GM18505 (cell line): ENCODE measurements at regions not wholly inside any gene's neighbourhood (a gene's known extent, or its start where the extent isn't known, plus 50 kb on each side); places are given as distances from the start of the nearest gene placed in this dataset.

Source experiments
- ATAC-seq: cut with Tn5 transposase; IDR thresholded peaks from one replicate; pipeline ENCODE4 v1.9.1; 2021; ENCODE audit not compliant: unreplicated experiment
- POLR2A ChIP-seq: IDR thresholded peaks from 4 replicates; pipeline ENCODE4 v1.6.1; 2011; ENCODE audit warnings: borderline replicate concordance; ENCODE audit not compliant: insufficient read depth, insufficient read length; ENCODE audit errors: extremely low read depth

DNA sequence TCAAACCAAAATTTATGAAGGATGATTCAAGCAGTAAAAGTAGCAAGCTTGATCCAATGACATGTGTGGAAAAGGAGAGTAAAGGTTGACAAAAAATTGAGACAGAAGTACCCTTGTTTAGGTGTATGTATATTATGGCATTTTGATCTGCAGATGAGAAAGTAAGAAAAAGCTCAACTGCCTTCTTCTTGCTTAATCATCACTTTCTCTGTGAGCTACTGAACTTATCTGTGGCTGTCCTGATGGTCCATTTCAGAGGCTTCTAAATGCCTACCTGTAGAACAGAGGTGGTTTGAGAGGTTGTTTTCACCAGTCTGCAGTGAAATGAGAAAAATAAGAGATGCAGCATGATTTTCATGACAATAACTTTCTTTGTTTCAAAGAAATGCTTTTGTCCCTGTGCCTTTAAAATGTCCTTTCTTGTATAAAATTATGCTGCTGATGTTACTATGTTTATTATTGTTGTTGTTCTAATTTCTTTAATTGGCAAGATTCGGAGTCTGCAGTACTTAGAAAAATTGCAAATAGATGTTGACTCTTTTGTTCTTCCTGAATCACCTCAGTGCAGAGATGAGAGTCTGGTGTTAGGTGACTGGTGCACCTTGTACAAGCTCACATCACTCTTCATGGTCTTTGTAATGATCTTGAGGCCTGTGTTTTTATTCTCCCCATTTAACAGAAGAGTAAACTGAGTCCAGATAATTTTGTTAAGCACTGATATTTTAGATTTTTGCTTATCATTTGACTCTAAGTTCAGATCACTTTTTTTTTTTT, 821.9 kb downstream of the VRK1 start:
- ATAC-seq, result no peak
- TF ChIP-seq POLR2A, result no peak

- TF ChIP-seq POLR2A, result no peak
- no peak for ATAC-seq
Observed at GRCh38 chr14:97620066-97620465, 822.9 kb downstream of the VRK1 start.

DNA sequence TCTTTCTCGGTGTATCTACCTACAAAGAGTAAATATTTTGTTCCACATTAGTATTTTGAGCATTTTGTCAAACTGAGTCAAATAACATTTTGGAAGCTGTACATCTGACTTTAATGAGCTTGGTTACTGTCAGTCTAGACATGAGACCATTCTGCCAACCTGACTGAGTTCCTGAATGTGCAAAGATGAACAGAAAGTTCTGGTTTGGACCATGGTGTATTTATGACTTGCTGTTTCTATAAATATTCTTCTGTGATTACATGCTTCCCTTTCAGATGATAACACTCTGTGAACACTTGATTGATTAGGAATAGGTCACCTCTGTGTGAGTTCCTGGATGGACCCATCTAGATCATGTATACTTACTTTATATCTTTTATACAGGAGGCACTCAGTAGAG, 827.8 kb downstream of the VRK1 start:
- ATAC-seq, result no peak

DNA sequence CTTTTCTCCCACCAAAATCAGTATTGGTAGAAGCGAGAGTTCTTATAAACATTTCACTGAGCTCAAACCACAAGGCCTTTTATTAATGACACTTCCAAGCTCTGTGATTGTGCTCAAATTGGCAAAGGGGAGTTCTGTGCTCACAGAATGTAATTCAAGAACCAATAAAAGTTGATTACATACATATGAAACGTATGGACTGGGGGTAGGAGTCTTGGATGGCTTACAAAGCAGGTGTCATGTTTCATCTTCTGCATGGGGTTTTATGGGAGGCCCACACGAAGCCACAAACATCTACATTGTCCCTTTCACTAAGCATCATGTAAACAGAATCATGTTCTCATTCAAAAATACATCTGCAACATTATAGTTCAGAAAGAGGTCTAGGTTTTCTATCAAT, 828.3 kb downstream of the VRK1 start:
- TF ChIP-seq POLR2A, result no peak
- ATAC-seq, result no peak

More for the DNA sequence above, 827.8 kb downstream of the VRK1 start:
- TF ChIP-seq POLR2A, result no peak

GRCh38 chr14:97626088-97626487, 828.9 kb downstream of the VRK1 start:
- TF ChIP-seq POLR2A, result no peak
- no peak for ATAC-seq

DNA sequence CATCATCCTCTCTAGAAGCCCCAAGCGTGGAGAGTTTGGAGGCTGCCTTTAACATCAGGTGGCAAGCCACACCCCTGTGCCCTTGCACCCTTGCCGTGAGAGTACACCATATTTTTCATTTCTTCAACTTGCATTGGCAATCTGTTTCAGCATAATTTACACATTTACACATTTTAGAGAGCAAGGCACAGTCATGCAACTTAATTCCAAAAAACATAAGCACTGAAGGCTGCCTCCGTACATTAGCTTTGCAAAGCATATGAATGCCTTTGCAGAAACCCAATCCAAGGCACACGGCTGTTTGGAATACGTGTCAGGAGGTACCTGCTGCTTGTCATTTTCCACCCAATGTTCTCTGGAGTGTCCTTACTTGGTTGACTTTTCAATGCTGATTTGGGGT, 833.1 kb downstream of the VRK1 start:
- no peak for TF ChIP-seq POLR2A
- no peak for ATAC-seq

DNA sequence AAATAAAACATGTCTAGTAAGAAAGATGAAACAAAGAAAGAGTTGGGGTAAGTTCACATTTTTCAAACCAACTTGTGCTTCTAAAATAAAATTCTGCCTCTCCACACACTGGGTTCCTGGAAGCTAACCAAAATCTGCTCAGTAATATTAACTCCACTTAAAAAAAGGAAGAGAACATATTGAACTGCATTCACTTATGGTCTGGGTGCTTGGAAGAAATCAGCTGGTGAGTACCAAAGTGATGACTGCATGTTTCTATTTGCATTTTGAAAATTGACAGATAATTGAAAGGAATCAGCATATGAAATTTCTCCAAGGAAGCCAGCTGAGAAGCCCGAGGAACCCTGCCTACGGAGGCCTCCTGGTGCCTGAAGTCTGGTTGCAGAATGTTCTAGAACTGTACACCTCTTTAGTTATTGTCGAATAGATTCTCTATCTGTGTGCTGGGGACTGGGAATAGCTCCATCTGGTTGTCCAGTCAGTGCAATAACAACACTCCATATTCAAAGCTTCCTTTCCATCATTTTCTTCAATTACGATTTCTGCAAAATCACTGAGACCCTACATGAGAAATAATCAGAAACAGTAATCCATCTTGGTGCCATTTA, 836.1 kb downstream of the VRK1 start:
- ATAC-seq, result no peak
- no peak for TF ChIP-seq POLR2A

GRCh38 chr14:97634751-97635150, 837.6 kb downstream of the VRK1 start:
- no peak for ATAC-seq

DNA sequence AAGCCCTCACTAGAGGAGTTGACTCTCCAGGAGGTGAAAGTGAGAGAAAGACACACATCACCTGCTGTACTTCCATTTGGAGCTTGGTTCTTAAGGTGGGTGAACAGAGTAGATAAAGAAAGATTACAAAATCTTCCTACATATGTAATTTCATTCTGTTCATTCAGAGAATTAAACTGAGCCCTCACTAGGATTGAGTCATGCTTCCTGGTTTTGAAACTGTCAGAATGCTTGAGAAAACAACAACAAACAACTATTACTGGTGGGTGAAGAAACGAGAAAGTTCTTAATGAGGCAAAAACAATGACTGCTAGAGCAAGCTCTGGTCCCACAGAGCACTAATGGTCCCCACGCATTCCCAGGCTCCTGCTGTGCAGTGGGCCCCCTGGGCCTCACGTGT, 841.7 kb downstream of the VRK1 start:
- TF ChIP-seq POLR2A, result no peak
- no peak for ATAC-seq

More at GRCh38 chr14:97634751-97635150, 837.6 kb downstream of the VRK1 start:
- no peak for TF ChIP-seq POLR2A

DNA sequence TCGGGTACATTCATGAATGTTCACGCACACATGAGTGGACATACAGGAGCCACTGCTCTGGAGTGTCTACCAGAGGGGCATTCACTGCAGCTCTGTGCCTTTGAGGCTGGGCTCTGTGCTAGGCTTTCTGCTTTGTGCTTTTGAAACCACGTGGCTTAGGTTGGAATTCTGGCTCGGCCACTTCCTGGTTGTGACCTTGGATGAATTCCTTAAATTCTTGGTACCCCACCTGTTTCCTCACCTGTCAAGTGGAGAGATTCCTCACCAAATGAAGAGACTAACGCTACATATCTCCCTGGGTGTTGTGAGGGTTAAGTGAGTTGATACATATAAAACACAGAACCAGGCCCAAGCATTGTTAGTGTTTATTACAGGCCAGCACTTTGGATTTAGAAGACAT, 842.8 kb downstream of the VRK1 start:
- no peak for TF ChIP-seq POLR2A
- no peak for ATAC-seq

GRCh38 chr14:97641827-97642226, 844.6 kb downstream of the VRK1 start:
- no peak for TF ChIP-seq POLR2A
- ATAC-seq, result no peak

- ATAC-seq, result no peak
- no peak for TF ChIP-seq POLR2A
Observed at GRCh38 chr14:97642631-97643030, 845.4 kb downstream of the VRK1 start.

DNA sequence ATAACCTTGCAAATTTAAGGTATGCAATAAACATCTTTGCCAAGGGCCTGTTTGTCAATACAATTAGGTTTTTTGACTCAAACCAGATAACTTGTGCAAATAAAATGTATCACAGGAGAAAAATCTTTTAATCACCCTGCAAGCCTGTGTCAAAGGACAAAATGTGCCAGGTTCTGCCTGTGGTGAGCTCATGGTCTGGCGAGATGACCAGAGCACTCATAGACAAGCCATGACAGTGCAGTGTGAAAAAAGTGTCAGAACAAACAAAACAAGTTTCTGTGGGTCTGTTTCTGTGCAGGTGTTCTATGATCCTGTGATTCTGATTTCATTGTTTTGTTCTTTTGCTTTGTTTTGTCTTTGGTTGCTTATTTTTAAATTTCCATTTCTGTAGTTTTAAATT, 847.2 kb downstream of the VRK1 start:
- no peak for ATAC-seq

DNA sequence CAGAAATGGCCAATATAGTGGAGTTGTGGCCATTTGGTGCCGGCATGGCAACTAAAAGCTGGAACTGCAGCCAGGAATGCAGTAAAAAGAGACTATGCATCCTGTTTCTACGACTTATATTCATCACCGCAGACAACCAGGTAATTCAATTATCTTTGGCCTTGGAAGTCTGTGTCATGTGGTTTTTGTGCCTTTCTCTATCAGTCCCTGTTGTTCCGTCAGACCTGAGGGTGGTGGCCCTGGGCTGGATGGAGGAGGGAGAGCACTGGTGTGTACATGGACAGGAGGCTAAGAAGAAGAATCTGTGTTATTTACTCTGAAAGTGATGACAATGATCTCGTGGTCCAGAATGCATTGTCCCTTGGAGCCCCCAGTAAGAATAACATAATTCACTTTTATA, 852.6 kb downstream of the VRK1 start:
- TF ChIP-seq POLR2A, result no peak
- no peak for ATAC-seq

More for the DNA sequence above, 847.2 kb downstream of the VRK1 start:
- TF ChIP-seq POLR2A, result no peak
